Amygdala (tissue), 56 donors: ENCODE measurements at regions not wholly inside any gene's neighbourhood (a gene's known extent, or its start where the extent isn't known, plus 50 kb on each side); places are given as distances from the start of the nearest gene placed in this dataset.

Experiments used
- DNase-seq, 56 donors: peaks; one replicate each; lab custom pipeline; 2025; lab: John Stamatoyannopoulos, UW

DNA sequence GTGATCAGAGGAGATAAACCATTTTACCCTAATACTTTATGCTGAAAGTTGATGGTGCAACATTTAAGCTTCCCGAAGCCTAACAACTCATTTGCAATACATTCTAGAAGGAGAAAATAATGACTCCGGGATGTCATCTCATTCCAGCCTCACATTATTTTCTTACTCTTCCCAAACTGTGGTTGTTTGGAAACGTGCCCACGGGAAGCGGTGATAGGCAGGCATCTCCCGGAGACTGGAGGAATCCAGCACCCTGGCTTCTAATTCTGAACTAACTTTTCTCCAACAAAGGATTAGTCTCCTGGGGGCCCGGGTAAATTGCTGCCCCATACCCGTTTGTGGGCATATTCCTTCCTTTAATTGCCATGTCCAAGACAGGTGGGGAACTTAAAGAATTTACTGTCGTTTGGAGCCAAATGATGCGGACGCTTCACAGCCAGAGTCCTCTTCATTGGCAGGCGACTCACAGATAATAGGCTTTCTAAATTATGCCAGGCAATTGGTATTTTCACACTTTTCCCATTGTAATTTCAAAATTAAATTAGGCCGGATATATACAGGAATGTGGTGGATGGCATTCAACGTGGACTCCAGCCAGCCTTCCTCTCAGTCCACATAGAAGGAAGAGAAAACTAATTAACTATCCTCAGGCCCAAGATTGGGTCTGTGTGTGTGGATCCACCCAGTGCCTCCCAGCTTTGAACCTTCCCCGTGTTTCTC lies 278.1 kb downstream of the AJAP1 start:
- no peak for DNase-seq

- no peak for DNase-seq
These were observed 277.1 kb downstream of the AJAP1 start for GRCh38 chr1:4931486-4931885.

DNA sequence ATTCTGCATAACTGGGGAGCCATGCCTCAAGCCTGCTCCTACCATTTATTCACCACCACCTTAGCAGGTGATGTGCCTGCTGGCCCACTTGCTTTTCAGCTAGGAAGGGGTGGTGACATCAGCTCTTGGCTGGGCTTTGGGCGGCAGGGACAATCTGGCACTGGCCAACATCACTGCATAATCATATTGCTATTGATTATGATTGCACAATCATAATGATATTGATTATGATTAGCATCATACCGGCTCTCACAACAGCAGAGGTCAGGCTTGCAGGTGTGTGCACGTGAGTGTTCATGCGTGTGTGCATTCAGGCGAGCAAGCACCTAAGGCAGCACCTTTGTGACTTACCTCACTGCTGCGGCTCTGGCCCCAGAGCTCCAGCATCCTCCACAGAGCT lies 273.8 kb downstream of the AJAP1 start:
- no peak for DNase-seq

- DNase-seq, result no peak
These were observed 269.9 kb downstream of the AJAP1 start for GRCh38 chr1:4924356-4924755.

GRCh38 chr1:4916610-4917009 lies 262.2 kb downstream of the AJAP1 start:
- DNase-seq, result no peak

- DNase-seq, result no peak
These were observed 260.7 kb downstream of the AJAP1 start for GRCh38 chr1:4915154-4915553.

DNA sequence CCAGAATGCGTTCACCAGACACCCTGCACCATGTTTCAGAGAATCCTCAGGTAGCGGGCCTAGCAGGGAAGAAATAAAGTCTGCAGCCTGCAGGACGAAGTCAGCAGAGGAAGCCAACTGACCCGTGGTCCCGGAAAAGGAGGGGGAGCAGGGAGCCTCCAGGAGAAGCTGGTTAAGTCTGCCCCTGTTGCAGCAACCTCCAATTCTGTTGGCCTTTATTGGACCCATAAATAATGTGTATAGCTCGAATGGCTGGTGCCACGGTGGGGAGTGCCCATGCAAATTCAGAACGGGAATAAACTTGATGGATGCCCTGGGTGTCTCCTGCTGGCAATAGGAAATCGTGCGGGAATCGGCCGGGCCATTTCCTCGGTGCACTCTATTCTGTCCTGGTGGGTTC lies 254.1 kb downstream of the AJAP1 start:
- DNase-seq, result no peak

DNA sequence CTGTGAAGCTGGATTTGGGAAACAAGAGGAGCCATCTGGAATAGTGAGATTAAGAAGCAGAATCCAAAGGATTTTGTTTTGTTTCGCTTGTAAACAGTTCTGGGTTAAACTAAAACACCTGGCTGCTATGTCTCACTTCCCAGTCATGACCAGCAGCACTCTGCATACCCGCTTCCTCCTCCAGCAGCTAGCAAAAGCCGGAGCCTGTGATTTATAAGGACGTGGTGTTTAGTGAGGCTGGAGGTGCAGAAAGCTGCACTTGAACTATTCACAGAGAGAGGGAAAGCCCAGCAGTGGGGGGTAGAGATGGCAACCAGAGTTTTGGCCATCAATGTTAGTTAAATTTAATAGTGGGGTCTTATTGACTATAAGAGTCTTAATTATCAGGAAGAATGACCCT lies 240.2 kb downstream of the AJAP1 start:
- DNase-seq, result no peak

- DNase-seq, result no peak
These were observed 226.2 kb downstream of the AJAP1 start for GRCh38 chr1:4880626-4881025.

DNA sequence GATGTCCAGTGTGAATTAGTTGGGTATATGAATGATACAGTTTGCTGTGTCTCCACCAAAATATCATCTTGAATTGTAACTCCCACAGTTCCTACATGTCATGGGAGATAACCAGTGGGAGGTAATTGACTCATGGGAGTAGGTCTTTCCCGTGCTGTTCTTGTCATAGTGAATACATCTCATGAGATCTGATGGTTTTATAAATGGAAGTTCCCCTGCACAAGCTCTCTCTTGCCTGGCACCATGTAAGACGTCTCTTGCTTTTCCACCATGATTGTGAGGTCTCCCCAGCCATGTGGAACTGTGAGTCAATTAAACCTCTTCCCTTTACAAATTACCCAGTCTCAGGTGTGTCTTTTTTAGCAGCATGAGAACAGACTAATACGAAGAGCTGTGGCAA lies 223.0 kb downstream of the AJAP1 start:
- no peak for DNase-seq

GRCh38 chr1:4871373-4871772 lies 217.0 kb downstream of the AJAP1 start:
- DNase-seq, result no peak

DNA sequence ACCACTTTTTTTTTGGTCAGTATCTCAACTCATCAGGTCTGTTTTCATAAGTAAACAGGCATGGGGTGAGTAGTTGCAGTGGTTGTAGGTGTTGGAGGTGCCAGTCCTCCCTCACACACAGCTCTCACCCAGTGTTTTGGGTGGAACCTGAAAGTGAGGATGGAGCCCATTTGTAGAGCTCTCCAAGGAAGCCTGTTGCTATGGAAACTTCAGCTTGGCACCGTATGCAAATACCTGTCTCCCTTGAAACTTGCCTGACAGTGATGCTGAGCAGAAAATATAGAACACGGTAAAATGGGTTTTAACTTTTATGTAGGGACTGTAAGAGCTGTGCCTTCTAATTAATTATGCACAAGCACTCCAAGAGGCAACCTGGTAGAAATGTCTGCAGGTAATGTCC lies 214.1 kb downstream of the AJAP1 start:
- no peak for DNase-seq

GRCh38 chr1:4856396-4856795 lies 202.0 kb downstream of the AJAP1 start:
- no peak for DNase-seq

DNA sequence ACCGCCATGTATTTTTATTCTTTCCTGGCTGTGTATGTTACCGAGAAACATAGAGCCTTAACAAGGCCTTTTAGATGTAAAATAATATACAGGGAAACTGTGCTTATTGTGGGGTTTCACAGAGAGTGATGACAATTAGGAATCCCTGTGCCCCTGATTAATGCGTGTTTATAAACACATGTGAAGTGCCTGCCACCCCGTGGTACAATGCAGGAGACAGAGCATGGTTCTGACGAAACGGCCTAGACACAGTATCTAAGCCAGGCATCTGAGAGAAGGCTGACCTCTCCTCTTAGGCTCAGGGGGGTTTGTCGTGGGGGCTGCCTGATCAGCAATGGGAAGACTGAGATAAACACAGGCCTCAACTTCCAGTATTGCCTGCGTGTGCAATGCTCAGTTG lies 200.0 kb downstream of the AJAP1 start:
- DNase-seq, result no peak

GRCh38 chr1:4853904-4854303 lies 199.5 kb downstream of the AJAP1 start:
- no peak for DNase-seq

- DNase-seq, result no peak
These were observed 197.1 kb downstream of the AJAP1 start for GRCh38 chr1:4851385-4852065.

- no peak for DNase-seq
These were observed 194.0 kb downstream of the AJAP1 start for GRCh38 chr1:4848431-4848830.

- DNase-seq, result no peak
These were observed 193.3 kb downstream of the AJAP1 start for GRCh38 chr1:4847711-4848110.
